ENCODE measurements at regions not wholly inside any gene's neighbourhood (a gene's known extent, or its start where the extent isn't known, plus 50 kb on each side); places are given as distances from the start of the nearest gene placed in this dataset.

DNA sequence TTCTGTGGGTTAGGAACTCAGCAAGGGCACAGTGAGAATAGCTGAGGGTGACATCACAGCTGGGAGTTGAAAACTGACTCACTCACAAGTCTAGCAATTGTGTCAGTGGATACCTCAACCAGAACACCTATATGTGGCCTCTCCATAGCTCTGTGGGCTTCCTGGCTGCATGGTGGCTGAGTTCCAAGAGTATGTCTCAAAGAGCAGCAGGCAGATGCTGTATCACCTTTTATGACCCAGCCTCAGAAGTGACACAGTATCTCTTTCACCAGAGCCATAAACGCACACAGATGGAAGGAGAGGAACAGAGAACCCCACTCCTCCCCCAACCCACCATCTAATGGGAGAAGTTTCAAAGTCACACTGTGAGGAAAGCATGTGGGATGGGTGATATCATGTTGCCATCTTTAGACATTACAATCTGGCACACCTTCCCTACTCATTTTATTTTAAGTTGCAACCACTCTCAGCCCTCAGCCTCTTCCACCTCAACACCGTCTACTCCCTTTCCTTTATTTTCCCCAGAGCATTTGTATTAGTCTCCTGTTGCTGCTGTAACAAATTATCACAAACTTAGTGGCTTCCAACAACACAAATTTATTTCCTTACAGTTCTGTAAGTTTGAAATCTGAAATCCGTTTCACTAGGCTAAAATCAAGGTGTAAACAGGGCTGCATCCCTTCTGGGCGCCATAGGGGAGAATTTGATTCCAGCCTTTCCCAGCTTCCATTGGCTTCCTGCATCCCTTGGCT lies 134.6 kb upstream of the SPATS2L start:
- CTCF ChIA-PET = no interaction called here
- intact Hi-C loops (cut with micrococcal nuclease; ENCODE audit: unreplicated experiment) = no loop called here

DNA sequence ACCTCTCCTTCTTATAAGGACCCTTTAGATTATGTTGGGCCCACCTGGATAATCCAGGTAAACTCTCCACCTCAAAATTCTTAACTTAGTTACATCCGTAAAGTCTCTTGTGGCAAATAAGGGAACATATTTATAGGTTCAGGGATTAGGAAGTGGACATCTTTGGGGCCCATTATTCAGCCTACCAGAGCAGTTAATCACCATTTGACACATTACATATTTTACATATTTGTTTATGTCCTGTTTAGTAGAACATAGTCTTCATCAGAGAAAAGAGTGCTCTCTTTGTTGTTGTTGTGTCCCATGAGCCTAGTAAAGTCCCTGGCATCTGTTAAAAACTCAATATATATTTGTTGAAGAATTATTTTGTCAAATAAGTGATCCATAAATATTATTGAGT lies 134.0 kb upstream of the SPATS2L start:
- no TSS peak for BruUV-seq (replicated peaks)
- no peak overlapping the region for H3K4me3 ChIP-seq (ENCODE audit: low read depth, low read length, poor library complexity, severe bottlenecking)
- no peak for TF ChIP-seq EZH2 (IDR thresholded peaks at IDR 0.05; ENCODE audit: borderline replicate concordance, low read depth, low read length, poor library complexity, severe bottlenecking)
- TF ChIP-seq, protein P1, sequence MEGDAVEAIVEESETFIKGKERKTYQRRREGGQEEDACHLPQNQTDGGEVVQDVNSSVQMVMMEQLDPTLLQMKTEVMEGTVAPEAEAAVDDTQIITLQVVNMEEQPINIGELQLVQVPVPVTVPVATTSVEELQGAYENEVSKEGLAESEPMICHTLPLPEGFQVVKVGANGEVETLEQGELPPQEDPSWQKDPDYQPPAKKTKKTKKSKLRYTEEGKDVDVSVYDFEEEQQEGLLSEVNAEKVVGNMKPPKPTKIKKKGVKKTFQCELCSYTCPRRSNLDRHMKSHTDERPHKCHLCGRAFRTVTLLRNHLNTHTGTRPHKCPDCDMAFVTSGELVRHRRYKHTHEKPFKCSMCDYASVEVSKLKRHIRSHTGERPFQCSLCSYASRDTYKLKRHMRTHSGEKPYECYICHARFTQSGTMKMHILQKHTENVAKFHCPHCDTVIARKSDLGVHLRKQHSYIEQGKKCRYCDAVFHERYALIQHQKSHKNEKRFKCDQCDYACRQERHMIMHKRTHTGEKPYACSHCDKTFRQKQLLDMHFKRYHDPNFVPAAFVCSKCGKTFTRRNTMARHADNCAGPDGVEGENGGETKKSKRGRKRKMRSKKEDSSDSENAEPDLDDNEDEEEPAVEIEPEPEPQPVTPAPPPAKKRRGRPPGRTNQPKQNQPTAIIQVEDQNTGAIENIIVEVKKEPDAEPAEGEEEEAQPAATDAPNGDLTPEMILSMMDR (conservative IDR thresholded peaks at IDR 0.05; ENCODE audit: low read depth, low read length) = no peak
- H3K27me3 ChIP-seq (replicated peaks; ENCODE audit: insufficient read depth, low read depth, low read length, poor library complexity) = peaks cover 12% of the 10 kb centered on the region
- DNase-seq (ENCODE audit: low spot score) = no peak
- H3K4me1 ChIP-seq (ENCODE audit: insufficient read depth, low read length, poor library complexity, severe bottlenecking) = no peaks in the 10 kb centered on the region
- no peak overlapping the region for H3K27ac ChIP-seq (ENCODE audit: low read depth, low read length, poor library complexity, severe bottlenecking)
- ChIA-PET CTCF (no interaction called here), POLR2A (ENCODE audit: low non-redundant PET) (no interaction called here)
- no peaks in the 10 kb centered on the region for H3K9me3 ChIP-seq (ENCODE audit: low read depth, low read length, poor library complexity, severe bottlenecking)
- H3K36me3 ChIP-seq (ENCODE audit: insufficient read depth, low read length, poor library complexity, severe bottlenecking) = no peaks in the 10 kb centered on the region
- intact Hi-C loops (cut with micrococcal nuclease; ENCODE audit: unreplicated experiment) = no loop called here

More for the DNA sequence above, 134.6 kb upstream of the SPATS2L start:
- H3K36me3 ChIP-seq (ENCODE audit: insufficient read depth, low read length, poor library complexity, severe bottlenecking) = no peaks in the 10 kb centered on the region
- DNase-seq (ENCODE audit: low spot score) = no peak
- POLR2A ChIA-PET (ENCODE audit: low non-redundant PET) = no interaction called here
- no peaks in the 10 kb centered on the region for H3K9me3 ChIP-seq (ENCODE audit: low read depth, low read length, poor library complexity, severe bottlenecking)
- TF ChIP-seq, protein P1 (conservative IDR thresholded peaks at IDR 0.05; ENCODE audit: low read depth, low read length) = no peak
- no peak for TF ChIP-seq EZH2 (IDR thresholded peaks at IDR 0.05; ENCODE audit: borderline replicate concordance, low read depth, low read length, poor library complexity, severe bottlenecking)
- H3K4me3 ChIP-seq (ENCODE audit: low read depth, low read length, poor library complexity, severe bottlenecking) = no peak overlapping the region
- H3K27ac ChIP-seq (ENCODE audit: low read depth, low read length, poor library complexity, severe bottlenecking) = no peak overlapping the region
- BruUV-seq (replicated peaks) = no TSS peak
- peaks cover 18% of the 10 kb centered on the region for H3K27me3 ChIP-seq (replicated peaks; ENCODE audit: insufficient read depth, low read depth, low read length, poor library complexity)
- no peaks in the 10 kb centered on the region for H3K4me1 ChIP-seq (ENCODE audit: insufficient read depth, low read length, poor library complexity, severe bottlenecking)

DNA sequence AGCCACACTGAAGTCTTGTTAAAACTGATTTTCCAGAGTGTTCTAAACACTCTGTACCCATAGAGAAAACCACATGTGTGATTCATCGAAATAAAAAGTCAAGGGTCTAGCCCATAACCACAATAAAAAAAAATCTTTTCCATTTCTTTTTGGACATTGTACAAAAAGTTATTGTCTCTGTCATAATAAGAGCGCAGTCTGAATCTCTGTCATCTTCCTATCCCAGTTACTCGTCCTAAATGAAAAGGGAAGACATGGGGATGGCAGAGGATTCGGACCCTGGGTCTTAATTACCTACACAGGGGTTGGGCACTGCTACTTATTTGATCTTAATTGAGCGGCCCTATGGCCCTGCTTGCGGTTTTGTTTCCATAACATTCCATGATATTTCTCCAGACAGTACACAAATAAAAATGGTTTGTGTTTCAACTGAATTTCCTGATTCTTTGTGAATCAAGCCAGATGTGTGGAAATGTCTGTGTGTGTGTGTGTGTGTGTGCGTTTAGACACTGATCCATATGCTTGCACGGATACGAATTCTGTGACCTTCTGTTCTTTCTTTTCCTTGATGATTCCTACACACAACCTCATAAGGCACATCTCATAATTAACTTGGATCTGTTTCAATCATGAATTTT lies 133.4 kb upstream of the SPATS2L start:
- Histone ChIP-seq H3K4me1 (ENCODE audit: insufficient read depth, low read length, poor library complexity, severe bottlenecking) (no peaks in the 10 kb centered on the region), H3K27ac (ENCODE audit: low read depth, low read length, poor library complexity, severe bottlenecking) (no peak overlapping the region), H3K36me3 (ENCODE audit: insufficient read depth, low read length, poor library complexity, severe bottlenecking) (no peaks in the 10 kb centered on the region), H3K9me3 (ENCODE audit: low read depth, low read length, poor library complexity, severe bottlenecking) (no peaks in the 10 kb centered on the region), H3K27me3 (replicated peaks; ENCODE audit: insufficient read depth, low read depth, low read length, poor library complexity) (peaks cover 7% of the 10 kb centered on the region), H3K4me3 (ENCODE audit: low read depth, low read length, poor library complexity, severe bottlenecking) (no peak overlapping the region)
- BruUV-seq (replicated peaks) = no TSS peak
- no peak for DNase-seq (ENCODE audit: low spot score)
- TF ChIP-seq, protein P1 (conservative IDR thresholded peaks at IDR 0.05; ENCODE audit: low read depth, low read length) = no peak
- CTCF ChIA-PET = no interaction called here
- POLR2A ChIA-PET (ENCODE audit: low non-redundant PET) = no interaction called here
- intact Hi-C loops (cut with micrococcal nuclease; ENCODE audit: unreplicated experiment) = no loop called here

Measured in A673 (cell line).